RWPE2 (cell line): ENCODE measurements at regions not wholly inside any gene's neighbourhood (a gene's known extent, or its start where the extent isn't known, plus 50 kb on each side); places are given as distances from the start of the nearest gene placed in this dataset.
A peak's percentile ranks its signal among the peaks of the same experiment; 100 is the strongest.

Experiments
- ATAC-seq: fragments of 200-7000 bp; cut with Tn5 transposase; 3 replicates; pipeline ENCODE4 v1.9.1; 2021; ENCODE audit warnings: low read depth
- DNase-seq: peaks from one replicate; pipeline ENCODE4 v3.0.0-alpha.2; 2020; ENCODE audit warnings: low spot score
- H3K27ac ChIP-seq: fragments of 450-650 bp; 2 replicates; pipeline ENCODE4 v1.5.1; 2017; ENCODE audit warnings: mild to moderate bottlenecking; ENCODE audit not compliant: poor library complexity, severe bottlenecking
- H3K27me3 ChIP-seq: fragments of 250-450 bp; sonication (Bioruptor Pico); 2 replicates; pipeline ENCODE4 v1.5.1; 2021; ENCODE audit warnings: mild to moderate bottlenecking, moderate library complexity; ENCODE audit not compliant: insufficient read depth, poor library complexity, severe bottlenecking
- H3K36me3 ChIP-seq: fragments of 250-450 bp; sonication (Bioruptor Pico); 2 replicates; pipeline ENCODE4 v1.5.1; 2020; ENCODE audit warnings: low read depth, mild to moderate bottlenecking, moderate library complexity
- H3K4me1 ChIP-seq: fragments of 250-450 bp; sonication (Bioruptor Pico); 2 replicates; pipeline ENCODE4 v1.5.1; 2021; ENCODE audit warnings: mild to moderate bottlenecking, moderate library complexity; ENCODE audit not compliant: insufficient read depth, poor library complexity, severe bottlenecking
- H3K4me3 ChIP-seq: fragments of 250-450 bp; sonication (Bioruptor Pico); 2 replicates; pipeline ENCODE4 v1.5.1; 2021; ENCODE audit warnings: mild to moderate bottlenecking, moderate library complexity; ENCODE audit not compliant: severe bottlenecking
- H3K9me3 ChIP-seq: fragments of 250-450 bp; sonication (Bioruptor Pico); 2 replicates; pipeline ENCODE4 v1.5.1; 2021; ENCODE audit warnings: mild to moderate bottlenecking, moderate library complexity; ENCODE audit not compliant: severe bottlenecking
- TF ChIP-seq, protein P1 (sequence below): fragments of 450-650 bp; IDR thresholded peaks from one replicate; pipeline ENCODE4 v1.5.1; 2017; ENCODE audit warnings: mild to moderate bottlenecking, moderate library complexity; ENCODE audit not compliant: poor library complexity, severe bottlenecking

DNA sequence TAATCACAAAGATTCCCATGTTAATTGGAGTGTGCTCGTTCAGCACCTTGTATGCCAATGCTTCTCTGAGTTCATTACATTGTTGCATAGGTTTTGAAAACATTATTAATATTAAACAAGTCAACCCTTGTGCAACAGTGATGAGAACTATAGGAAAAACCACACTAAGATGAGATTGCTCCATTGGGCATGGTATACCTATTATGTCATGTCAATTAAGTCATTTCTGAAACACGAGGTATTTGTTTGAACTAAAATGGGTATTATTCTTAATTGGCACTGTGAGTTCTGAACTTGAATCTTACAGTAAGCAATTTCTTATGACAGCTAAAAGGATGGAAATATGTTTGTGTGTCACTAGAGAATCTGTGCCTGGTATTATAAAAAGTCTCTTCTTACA lies 447.7 kb downstream of the EFNA5 start:
- Histone ChIP-seq H3K36me3 (no peaks in the 10 kb centered on the region), H3K9me3 (no peaks in the 10 kb centered on the region), H3K27ac (no peak overlapping the region), H3K4me1 (peaks cover 7% of the 10 kb centered on the region), H3K27me3 (no peaks in the 10 kb centered on the region), H3K4me3 (no peak overlapping the region)
- ATAC-seq (no peak), DNase-seq (no peak)
- TF ChIP-seq, protein P1, sequence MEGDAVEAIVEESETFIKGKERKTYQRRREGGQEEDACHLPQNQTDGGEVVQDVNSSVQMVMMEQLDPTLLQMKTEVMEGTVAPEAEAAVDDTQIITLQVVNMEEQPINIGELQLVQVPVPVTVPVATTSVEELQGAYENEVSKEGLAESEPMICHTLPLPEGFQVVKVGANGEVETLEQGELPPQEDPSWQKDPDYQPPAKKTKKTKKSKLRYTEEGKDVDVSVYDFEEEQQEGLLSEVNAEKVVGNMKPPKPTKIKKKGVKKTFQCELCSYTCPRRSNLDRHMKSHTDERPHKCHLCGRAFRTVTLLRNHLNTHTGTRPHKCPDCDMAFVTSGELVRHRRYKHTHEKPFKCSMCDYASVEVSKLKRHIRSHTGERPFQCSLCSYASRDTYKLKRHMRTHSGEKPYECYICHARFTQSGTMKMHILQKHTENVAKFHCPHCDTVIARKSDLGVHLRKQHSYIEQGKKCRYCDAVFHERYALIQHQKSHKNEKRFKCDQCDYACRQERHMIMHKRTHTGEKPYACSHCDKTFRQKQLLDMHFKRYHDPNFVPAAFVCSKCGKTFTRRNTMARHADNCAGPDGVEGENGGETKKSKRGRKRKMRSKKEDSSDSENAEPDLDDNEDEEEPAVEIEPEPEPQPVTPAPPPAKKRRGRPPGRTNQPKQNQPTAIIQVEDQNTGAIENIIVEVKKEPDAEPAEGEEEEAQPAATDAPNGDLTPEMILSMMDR, result no peak

DNA sequence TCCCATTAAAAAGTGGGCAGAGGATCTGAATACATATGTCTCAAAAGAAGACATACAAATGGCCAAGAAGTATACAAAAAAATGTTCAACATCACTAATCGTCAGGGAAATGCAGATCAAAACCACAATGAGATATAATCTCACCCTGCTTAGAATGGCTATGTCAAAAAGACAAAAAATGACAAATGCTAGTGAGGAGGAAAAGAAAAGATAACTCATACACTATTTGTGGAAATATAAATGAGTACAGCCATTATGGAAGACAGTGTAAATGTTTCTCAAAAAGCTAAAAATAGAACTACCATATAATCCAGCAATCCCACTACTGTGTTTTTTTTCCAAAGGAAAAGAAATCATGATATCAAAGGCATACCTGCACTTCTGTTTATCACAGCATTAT lies 450.7 kb downstream of the EFNA5 start:
- H3K27me3 ChIP-seq, result no peaks in the 10 kb centered on the region
- peaks cover 15% of the 10 kb centered on the region for H3K4me1 ChIP-seq
- no peaks in the 10 kb centered on the region for H3K9me3 ChIP-seq
- TF ChIP-seq, protein P1, result no peak
- no peak for ATAC-seq
- DNase-seq, result no peak
- H3K4me3 ChIP-seq, result no peak overlapping the region
- H3K36me3 ChIP-seq, result no peaks in the 10 kb centered on the region
- no peak overlapping the region for H3K27ac ChIP-seq

DNA sequence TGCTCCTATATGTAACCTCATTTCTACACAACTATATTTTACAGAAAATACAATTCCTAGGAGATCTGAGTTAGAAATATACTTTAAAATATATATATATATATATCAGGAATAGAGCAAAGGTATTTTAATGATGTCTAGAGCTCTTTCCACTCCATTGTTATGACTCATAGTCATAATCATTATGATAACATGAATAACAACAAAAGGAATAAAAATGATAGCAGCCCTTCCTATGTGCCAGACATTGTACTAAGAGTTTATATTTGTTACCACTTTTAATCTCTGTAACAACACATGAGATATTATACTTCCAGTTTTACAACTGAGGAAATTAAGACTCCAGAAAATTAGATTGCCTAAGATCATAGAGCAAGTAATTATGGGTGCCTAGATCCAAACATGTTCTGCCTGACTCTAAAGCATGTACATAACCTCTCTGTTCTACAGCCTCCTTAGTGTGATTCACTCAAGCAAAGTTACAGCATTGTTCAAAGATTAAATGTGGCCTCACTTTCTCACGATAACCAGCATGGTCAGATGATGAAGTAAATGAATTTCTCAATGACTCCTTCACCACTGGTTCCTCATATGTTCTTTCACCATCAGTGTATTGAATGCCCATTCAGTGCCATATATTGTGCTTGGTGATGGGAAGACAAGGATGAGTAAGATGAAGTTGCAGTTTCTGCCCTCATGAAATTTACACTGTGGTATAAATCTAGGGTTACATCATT lies 452.1 kb downstream of the EFNA5 start:
- no peak for DNase-seq
- ATAC-seq, result peak; percentile 44
- TF ChIP-seq, protein P1, result no peak
- Histone ChIP-seq H3K27me3 (no peaks in the 10 kb centered on the region), H3K9me3 (no peaks in the 10 kb centered on the region), H3K36me3 (no peaks in the 10 kb centered on the region), H3K27ac (peak overlapping the region; percentile 2), H3K4me3 (no peak overlapping the region), H3K4me1 (peaks cover 15% of the 10 kb centered on the region)

DNA sequence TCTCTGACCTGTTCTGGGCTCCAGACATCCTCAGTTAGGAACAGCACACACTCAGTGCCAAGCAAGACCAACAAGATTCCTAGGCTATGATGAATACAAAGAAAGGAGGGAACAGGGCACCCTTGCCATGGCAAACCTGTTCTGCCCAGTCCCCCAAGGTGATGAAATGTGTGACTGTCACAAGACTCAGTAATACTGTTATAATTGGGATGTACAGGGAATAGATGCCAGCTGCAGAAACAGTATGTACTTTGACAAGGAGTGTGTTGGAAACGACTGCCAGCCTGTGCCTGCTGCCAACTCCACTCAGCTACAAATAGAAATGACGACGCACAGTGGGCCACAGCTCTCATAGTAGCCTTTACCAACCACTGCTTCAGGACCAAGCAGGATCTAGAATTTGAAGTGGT lies 453.0 kb downstream of the EFNA5 start:
- H3K4me3 ChIP-seq, result no peak overlapping the region
- ATAC-seq (peak; percentile 89), DNase-seq (no peak)
- peaks cover 15% of the 10 kb centered on the region for H3K4me1 ChIP-seq
- H3K27me3 ChIP-seq, result no peaks in the 10 kb centered on the region
- no peaks in the 10 kb centered on the region for H3K36me3 ChIP-seq
- no peaks in the 10 kb centered on the region for H3K9me3 ChIP-seq
- TF ChIP-seq, protein P1, result no peak
- H3K27ac ChIP-seq, result peak overlapping the region; percentile 2

DNA sequence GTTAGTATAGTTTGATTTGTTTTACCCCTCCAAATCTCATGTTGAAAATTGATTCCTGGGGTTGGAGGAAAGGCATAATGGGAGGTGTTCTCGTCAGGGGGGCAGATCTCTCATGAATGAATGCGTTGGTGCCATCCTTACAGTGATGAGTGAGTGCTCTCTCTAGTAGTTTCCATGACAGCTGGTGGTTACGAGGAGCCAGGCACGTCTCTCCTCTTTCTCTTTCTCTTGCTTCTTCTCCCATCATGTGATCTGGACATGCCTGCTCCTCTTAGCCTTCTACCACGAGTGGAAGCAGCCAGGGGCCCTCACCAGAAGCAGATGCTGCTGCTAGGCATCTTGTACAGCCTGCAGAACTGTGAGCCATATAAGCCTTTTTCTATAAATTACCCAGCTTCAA lies 454.1 kb downstream of the EFNA5 start:
- ATAC-seq, result no peak
- no peaks in the 10 kb centered on the region for H3K27me3 ChIP-seq
- TF ChIP-seq, protein P1, result no peak
- no peak for DNase-seq
- H3K4me1 ChIP-seq, result peaks cover 15% of the 10 kb centered on the region
- H3K27ac ChIP-seq, result no peak overlapping the region
- H3K4me3 ChIP-seq, result no peak overlapping the region
- no peaks in the 10 kb centered on the region for H3K36me3 ChIP-seq
- H3K9me3 ChIP-seq, result no peaks in the 10 kb centered on the region
